ENCODE measurements at regions not wholly inside any gene's neighbourhood (a gene's known extent, or its start where the extent isn't known, plus 50 kb on each side); places are given as distances from the start of the nearest gene placed in this dataset.

GRCh38 chr6:137415834-137416190 is 78.4 kb downstream of the OLIG3 start:
- intact Hi-C loops (cut with DNase I) = no loop called here
- Histone ChIP-seq H3K36me3 (replicated peaks in 1 of 2; ENCODE audit: insufficient read depth in 1 of 2, low read depth in 2 of 2) (no peaks in the 10 kb centered on the region), H3K27ac (peak overlapping the region in 1 of 4 donors; percentile 41), H3K9me3 (no peaks in the 10 kb centered on the region), H3K4me1 (peaks cover 5% of the 10 kb centered on the region), H3K27me3 (no peaks in the 10 kb centered on the region), H3K4me3 (no peak overlapping the region)
- no peak for DNase-seq
- TF ChIP-seq POLR2A (IDR thresholded peaks at IDR 0.05) (no peak), CTCF (IDR thresholded peaks at IDR 0.05) (no peak)
- no peak for ATAC-seq
- WGBS, 2 donors = 27 to 30% methylated on average over 5 of the region's 5 CpGs

- ATAC-seq (peak; percentile 87), DNase-seq (peak; percentile 59 to 74 (median 65))
- intact Hi-C loops (cut with DNase I) = no loop called here
- H3K27me3 ChIP-seq = no peaks in the 10 kb centered on the region
- 8 to 14% methylated on average over 25 of the region's 25 CpGs for WGBS, 2 donors
- H3K4me1 ChIP-seq = peaks cover 5% of the 10 kb centered on the region
- H3K4me3 ChIP-seq = peak overlapping the region in 1 of 2 donors; percentile 1
- no peaks in the 10 kb centered on the region for H3K9me3 ChIP-seq
- TF ChIP-seq POLR2A (IDR thresholded peaks at IDR 0.05) (no peak), CTCF (IDR thresholded peaks at IDR 0.05) (peak; percentile 27 to 74 (median 66))
- no peaks in the 10 kb centered on the region for H3K36me3 ChIP-seq (replicated peaks in 1 of 2; ENCODE audit: insufficient read depth in 1 of 2, low read depth in 2 of 2)
- peak overlapping the region in 2 of 4 donors; percentile 7 to 41 for H3K27ac ChIP-seq
Measured at GRCh38 chr6:137415127-137415833, 78.9 kb downstream of the OLIG3 start.

GRCh38 chr6:137414599-137414998 is 79.6 kb downstream of the OLIG3 start:
- Histone ChIP-seq H3K27ac (no peak overlapping the region), H3K9me3 (no peaks in the 10 kb centered on the region), H3K36me3 (replicated peaks in 1 of 2; ENCODE audit: insufficient read depth in 1 of 2, low read depth in 2 of 2) (no peaks in the 10 kb centered on the region), H3K4me1 (peaks cover 5% of the 10 kb centered on the region), H3K4me3 (no peak overlapping the region), H3K27me3 (no peaks in the 10 kb centered on the region)
- TF ChIP-seq POLR2A (IDR thresholded peaks at IDR 0.05) = no peak
- no peak for TF ChIP-seq CTCF (IDR thresholded peaks at IDR 0.05)
- ATAC-seq (no peak), DNase-seq (no peak)
- 48 to 51% methylated on average over 7 of the region's 7 CpGs for WGBS, 2 donors
- intact Hi-C loops (cut with DNase I) = no loop called here

- intact Hi-C loops (cut with DNase I) = no loop called here
- DNase-seq = no peak
- no peak overlapping the region for H3K27ac ChIP-seq
- 45 to 58% methylated on average over 3 of the region's 3 CpGs for WGBS, 2 donors
- peaks cover 5% of the 10 kb centered on the region for H3K4me1 ChIP-seq
- no peak overlapping the region for H3K4me3 ChIP-seq
- H3K9me3 ChIP-seq = no peaks in the 10 kb centered on the region
- H3K36me3 ChIP-seq (replicated peaks in 1 of 2; ENCODE audit: insufficient read depth in 1 of 2, low read depth in 2 of 2) = no peaks in the 10 kb centered on the region
- TF ChIP-seq POLR2A (IDR thresholded peaks at IDR 0.05) (no peak), CTCF (IDR thresholded peaks at IDR 0.05) (no peak)
- H3K27me3 ChIP-seq = no peaks in the 10 kb centered on the region
- ATAC-seq = no peak
Measured at GRCh38 chr6:137413482-137413881, 80.7 kb downstream of the OLIG3 start.

GRCh38 chr6:137412562-137412961 is 81.6 kb downstream of the OLIG3 start:
- intact Hi-C loops (cut with DNase I) = no loop called here
- 76 to 79% methylated on average over 4 of the region's 4 CpGs for WGBS, 2 donors
- H3K27ac ChIP-seq = no peak overlapping the region
- peaks cover 5% of the 10 kb centered on the region for H3K4me1 ChIP-seq
- no peaks in the 10 kb centered on the region for H3K27me3 ChIP-seq
- H3K4me3 ChIP-seq = no peak overlapping the region
- no peak for ATAC-seq
- no peaks in the 10 kb centered on the region for H3K9me3 ChIP-seq
- DNase-seq = no peak
- H3K36me3 ChIP-seq (replicated peaks in 1 of 2; ENCODE audit: insufficient read depth in 1 of 2, low read depth in 2 of 2) = no peaks in the 10 kb centered on the region
- no peak for TF ChIP-seq POLR2A (IDR thresholded peaks at IDR 0.05)
- TF ChIP-seq CTCF (IDR thresholded peaks at IDR 0.05) = no peak

Measured in body of pancreas (tissue), 4 donors.